ENCODE measurements at regions not wholly inside any gene's neighbourhood (a gene's known extent, or its start where the extent isn't known, plus 50 kb on each side); places are given as distances from the start of the nearest gene placed in this dataset.

- Histone ChIP-seq H3K4me3 (no peak overlapping the region), H3K4me1 (ENCODE audit: low read depth) (no peaks in the 10 kb centered on the region), H3K9me3 (no peaks in the 10 kb centered on the region), H3K36me3 (ENCODE audit: low read depth) (no peaks in the 10 kb centered on the region)
- intact Hi-C loops (cut with DNase I, micrococcal nuclease), result no loop called here
- ATAC-seq (no peak), DNase-seq (no peak)
- TF ChIP-seq CTCF (IDR thresholded peaks at IDR 0.05), result no peak
Observed at GRCh38 chr6:10215326-10216110, 199.4 kb downstream of the TFAP2A start.

- intact Hi-C loops (cut with DNase I, micrococcal nuclease), result no loop called here
- H3K36me3 ChIP-seq (ENCODE audit: low read depth), result no peaks in the 10 kb centered on the region
- DNase-seq, result no peak
- H3K9me3 ChIP-seq, result no peaks in the 10 kb centered on the region
- no peaks in the 10 kb centered on the region for H3K4me1 ChIP-seq (ENCODE audit: low read depth)
- ATAC-seq, result no peak
- H3K4me3 ChIP-seq, result no peak overlapping the region
- TF ChIP-seq CTCF (IDR thresholded peaks at IDR 0.05), result no peak
Observed at GRCh38 chr6:10210052-10210451, 204.8 kb downstream of the TFAP2A start.

GRCh38 chr6:10205892-10206291 is 209.0 kb downstream of the TFAP2A start:
- TF ChIP-seq CTCF (IDR thresholded peaks at IDR 0.05), result no peak

GRCh38 chr6:10205120-10205519 is 209.8 kb downstream of the TFAP2A start:
- no peaks in the 10 kb centered on the region for H3K9me3 ChIP-seq
- no peak for ATAC-seq
- no peak for TF ChIP-seq CTCF (IDR thresholded peaks at IDR 0.05)

More at GRCh38 chr6:10205892-10206291, 209.0 kb downstream of the TFAP2A start:
- Histone ChIP-seq H3K4me1 (ENCODE audit: low read depth) (no peaks in the 10 kb centered on the region), H3K36me3 (ENCODE audit: low read depth) (no peaks in the 10 kb centered on the region), H3K4me3 (no peak overlapping the region), H3K9me3 (no peaks in the 10 kb centered on the region)
- ATAC-seq, result no peak
- DNase-seq, result no peak
- intact Hi-C loops (cut with DNase I, micrococcal nuclease), result no loop called here

GRCh38 chr6:10203651-10204050 is 211.2 kb downstream of the TFAP2A start:
- no peak overlapping the region for H3K4me3 ChIP-seq
- intact Hi-C loops (cut with DNase I, micrococcal nuclease), result no loop called here
- H3K4me1 ChIP-seq (ENCODE audit: low read depth), result no peaks in the 10 kb centered on the region
- TF ChIP-seq CTCF (IDR thresholded peaks at IDR 0.05), result no peak
- H3K9me3 ChIP-seq, result no peaks in the 10 kb centered on the region
- ATAC-seq (no peak), DNase-seq (no peak)
- no peaks in the 10 kb centered on the region for H3K36me3 ChIP-seq (ENCODE audit: low read depth)

More at GRCh38 chr6:10205120-10205519, 209.8 kb downstream of the TFAP2A start:
- intact Hi-C loops (cut with DNase I, micrococcal nuclease), result no loop called here
- no peak overlapping the region for H3K4me3 ChIP-seq
- no peaks in the 10 kb centered on the region for H3K4me1 ChIP-seq (ENCODE audit: low read depth)
- no peaks in the 10 kb centered on the region for H3K36me3 ChIP-seq (ENCODE audit: low read depth)
- DNase-seq, result no peak
